NCI-H460 (cell line): ENCODE measurements at regions not wholly inside any gene's neighbourhood (a gene's known extent, or its start where the extent isn't known, plus 50 kb on each side); places are given as distances from the start of the nearest gene placed in this dataset.

ENCODE experiments used
- DNase-seq: peaks from one replicate; pipeline ENCODE4 v3.0.0-alpha.2; 2016; ENCODE audit warnings: low read depth; ENCODE audit errors: extremely low read depth

DNA sequence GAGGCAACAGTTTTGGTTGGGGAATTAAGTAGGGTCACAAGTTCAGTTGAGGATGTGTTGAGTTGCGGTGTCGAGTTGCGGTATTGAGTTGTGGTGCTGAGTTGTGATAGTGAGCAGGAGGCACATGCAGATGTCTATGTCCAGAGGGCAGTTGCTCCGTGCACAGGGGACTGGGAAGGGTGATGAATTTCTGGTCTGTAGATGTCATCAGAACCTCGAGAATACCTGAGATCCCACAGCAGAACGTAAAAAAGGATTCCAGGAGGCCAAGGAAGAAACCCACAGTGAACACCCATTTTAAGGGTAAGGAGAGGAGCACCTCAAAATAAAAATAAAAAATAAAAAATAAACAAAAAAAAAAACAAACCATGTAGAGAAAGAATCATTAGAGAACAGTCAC lies 354.4 kb upstream of the ARGLU1 start:
- no peak for DNase-seq

DNA sequence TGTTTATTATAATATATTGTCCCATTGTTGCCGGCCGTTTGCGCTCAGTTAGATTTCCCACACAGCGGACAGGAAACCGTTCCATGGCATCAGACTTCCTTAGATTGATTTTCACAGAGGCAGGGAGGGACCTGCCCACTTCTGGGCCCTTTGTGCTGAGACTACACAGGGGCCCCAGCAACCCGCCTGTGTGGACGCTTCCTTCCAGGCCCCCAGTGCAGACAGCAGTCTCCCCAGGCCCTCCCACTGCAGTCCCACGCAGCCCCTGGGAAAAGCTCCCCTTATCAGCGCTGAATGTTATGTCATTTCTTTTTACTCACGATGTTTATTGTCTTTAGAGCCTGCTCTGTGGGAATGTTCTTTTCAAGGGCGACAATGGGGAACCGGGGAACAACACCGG lies 351.7 kb upstream of the ARGLU1 start:
- DNase-seq: no peak

GRCh38 chr13:106919133-106919532 lies 351.2 kb upstream of the ARGLU1 start:
- DNase-seq: no peak

DNA sequence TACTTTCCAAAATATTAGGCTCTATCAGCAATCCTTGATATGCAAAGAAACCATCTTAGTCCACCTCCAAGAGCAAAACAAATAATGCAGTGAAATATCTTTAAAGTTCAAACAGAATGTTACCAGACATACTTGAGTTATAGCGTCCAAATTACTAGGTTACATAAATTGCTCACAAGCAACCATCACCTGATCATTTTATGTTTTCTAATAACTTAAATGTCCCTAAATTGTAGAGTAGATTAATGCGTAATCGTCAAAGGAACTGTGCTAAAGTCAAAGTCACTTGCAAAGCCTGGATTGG lies 350.6 kb upstream of the ARGLU1 start:
- DNase-seq: no peak

DNA sequence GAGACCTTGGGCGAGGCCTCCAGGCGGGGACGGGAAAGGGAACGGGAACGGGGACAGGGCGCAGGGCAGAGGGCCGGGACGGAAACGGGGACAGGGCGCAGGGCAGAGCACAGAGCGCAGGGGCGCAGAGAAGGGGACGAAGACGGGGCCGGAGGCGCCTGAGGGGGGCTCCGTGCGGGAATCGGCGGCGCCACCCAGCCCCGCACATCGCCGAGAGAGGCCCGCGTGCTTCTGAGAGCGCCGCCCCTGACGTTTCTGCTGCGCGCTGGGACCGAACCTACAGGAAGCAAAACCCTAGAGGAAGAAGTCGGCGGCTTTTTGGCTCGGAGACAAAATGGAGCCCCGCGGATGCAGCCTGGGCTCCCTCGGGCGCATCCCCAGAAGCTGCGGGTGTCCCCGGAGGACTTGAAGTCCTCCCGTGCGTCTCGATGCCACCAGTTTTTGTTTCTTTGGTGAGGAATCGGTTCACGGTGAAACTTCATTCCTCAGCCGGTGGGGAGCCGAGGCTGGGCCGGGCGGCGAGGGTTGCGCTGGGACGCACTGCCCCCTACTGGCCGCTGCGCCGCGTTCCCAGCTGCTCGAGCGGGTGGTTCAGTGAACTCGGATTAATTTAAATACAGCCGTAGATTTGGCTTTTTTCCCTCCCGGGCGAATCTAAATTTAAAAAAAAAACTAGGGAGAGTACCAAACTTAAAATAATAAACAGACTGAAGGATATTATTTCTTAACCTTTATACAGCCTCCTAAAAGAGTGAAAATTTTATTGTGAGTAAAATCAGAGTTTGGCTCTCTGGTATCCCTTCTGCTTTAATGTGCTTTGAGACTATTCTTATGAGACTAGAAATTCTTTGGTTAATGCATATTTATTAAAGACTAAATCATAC lies 350.0 kb upstream of the ARGLU1 start:
- peak; percentile 35 for DNase-seq

- no peak for DNase-seq
Observed at GRCh38 chr13:106917024-106917571, 349.2 kb upstream of the ARGLU1 start.

DNA sequence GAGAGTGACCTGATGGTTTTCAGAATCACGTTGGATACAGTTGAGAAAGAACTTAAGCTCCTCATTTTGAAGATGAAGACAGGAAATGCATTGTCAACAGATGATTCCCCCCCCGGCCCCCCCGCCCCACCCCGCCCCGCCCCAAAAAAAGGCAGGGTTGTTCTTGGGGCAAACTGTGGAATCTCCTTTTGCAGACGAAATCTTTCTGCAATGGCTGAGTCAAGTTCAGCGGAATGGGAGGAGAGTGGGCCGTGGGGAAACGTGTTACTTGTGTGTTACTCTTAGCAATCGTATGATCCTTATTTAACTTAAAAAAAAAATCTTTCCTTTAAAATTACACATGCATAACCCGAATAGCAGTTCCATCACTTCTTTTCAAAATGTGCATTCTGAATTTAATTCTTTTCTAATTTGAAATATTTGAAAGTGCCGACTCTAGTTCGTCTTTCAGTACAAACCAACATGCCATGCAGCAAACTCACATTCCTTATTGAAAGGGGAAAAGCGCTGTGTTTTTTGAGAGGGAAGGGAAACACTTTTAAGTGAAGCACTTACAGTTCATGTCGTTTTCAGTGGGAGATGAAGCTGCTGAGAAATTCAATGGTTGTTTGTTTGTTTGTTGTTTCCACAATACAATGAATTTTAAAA lies 348.5 kb upstream of the ARGLU1 start:
- DNase-seq: no peak

GRCh38 chr13:106915146-106915545 lies 347.2 kb upstream of the ARGLU1 start:
- no peak for DNase-seq

GRCh38 chr13:106911627-106912026 lies 343.7 kb upstream of the ARGLU1 start:
- DNase-seq: no peak

DNA sequence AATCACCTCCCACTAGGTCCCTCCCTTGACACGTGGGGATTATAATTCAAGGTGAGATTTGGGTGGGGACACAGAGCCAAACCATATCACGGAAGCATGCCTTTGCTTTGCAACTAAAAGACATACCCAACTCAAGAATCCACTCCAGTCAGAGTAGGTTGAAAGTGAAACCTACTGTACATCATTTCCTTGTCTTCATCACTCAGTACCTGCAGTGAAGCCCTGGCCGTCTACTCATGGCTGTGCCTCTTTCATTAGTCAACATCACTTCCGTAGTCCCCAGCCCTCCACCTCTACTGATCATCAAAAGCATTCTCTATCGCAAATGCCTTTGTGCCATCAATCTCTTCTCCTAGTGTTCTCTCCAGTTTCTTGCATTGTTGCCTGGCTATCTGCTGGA lies 343.1 kb upstream of the ARGLU1 start:
- DNase-seq: no peak

DNA sequence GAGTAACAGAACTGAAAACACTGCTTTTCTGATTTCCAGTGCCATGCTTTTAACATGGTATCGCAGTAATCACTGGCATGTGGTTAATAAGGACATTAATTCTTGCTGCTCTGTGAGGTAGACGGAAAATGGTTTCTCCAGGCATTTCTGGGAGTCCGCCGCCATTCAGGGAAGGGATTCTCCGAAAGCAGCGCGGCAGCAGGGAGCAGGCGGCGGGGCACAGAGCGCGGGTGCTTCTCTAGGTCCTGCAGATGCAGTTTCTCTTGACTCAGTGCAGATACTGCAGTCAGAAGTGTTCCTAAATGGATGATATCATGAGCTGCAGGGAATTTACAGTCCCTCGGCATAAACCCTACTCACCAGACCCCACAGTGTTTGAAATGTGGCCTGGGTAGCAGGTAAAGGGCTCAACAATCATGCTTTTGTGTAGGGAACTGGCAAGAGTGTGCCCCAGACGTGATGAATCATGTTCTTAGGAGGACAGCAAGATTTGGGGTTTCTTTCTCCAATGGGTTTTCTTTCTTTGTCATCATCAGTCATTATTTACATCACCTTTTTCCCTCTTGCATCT lies 338.6 kb upstream of the ARGLU1 start:
- no peak for DNase-seq

- DNase-seq: no peak
Observed at GRCh38 chr13:106905380-106906162, 337.6 kb upstream of the ARGLU1 start.

GRCh38 chr13:106899442-106899841 lies 331.5 kb upstream of the ARGLU1 start:
- no peak for DNase-seq

- no peak for DNase-seq
Observed at GRCh38 chr13:106898231-106898630, 330.3 kb upstream of the ARGLU1 start.

DNA sequence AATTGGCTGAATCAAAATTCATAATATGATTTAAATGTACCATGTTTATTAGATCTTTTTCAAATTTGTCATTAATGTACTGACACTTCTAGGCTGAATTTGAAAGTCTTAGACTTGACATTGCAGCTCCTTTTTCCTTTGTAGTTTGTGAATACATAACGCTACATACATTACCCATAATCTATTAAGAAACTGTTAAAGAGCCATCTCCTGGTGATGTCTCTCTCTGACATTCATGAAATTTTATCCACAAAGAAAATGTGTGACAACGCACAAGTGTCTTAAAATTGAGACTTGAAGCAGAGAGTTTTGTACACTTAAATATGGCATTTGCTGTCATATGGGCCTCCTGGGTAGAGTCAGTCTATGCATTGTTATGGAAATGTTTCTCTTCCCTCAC lies 320.2 kb upstream of the ARGLU1 start:
- DNase-seq: no peak

DNA sequence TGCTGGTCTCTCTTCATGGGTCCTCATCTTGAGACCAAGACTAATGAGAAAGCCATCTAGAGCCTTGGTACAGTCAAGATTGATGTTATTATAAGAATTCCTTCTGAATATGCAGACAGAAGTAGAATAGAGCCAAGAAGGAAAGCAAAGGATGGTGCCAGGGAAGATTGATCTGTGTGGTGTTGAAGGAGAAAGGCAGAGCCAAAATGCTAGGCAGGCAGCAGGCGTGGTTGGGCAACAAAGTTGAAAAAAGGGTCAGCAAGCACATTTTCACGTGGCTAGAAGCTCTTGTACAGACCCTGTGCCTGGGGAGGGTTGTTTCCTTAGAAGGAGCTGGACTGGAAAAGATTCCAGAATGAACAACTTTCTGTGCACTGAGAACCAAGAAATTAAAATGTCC lies 319.7 kb upstream of the ARGLU1 start:
- no peak for DNase-seq

DNA sequence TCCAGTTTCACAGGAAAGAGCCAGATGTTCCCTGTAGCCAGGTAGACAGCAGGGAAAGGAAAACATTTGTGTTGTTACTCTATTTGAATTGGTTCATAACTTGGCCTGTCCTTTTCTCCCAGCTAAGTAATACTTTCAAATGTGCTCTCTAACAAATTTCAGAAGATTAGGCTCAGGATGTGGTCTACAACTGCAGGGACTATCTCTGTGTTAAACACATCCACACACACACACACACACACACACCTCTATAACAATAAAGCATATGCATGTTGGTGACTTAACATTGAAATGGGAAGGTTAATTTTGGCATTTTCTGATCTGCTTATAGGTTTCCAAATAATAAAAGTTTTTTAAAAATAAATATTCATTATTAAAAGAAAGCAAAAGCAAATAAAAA lies 316.0 kb upstream of the ARGLU1 start:
- DNase-seq: no peak

DNA sequence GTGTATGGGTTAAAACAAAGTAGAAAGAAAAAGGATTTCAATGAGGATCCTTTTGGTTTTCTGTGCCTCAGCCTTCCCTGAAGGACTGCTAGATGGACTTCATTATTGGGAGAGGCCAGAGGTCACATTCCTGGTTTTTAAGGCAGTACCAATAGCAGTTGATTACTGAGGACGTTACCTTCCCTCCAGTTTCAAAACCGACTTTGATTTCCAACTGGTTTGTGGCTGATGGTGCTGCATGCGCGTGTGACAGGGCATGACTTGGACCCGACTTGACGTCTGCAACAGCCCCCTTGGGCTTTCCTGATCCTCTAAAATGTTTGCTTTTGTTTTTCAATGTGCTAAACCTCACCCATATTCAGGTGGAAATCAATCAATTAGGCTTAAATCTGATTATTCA lies 314.3 kb upstream of the ARGLU1 start:
- no peak for DNase-seq

- DNase-seq: no peak
Observed at GRCh38 chr13:106879806-106880205, 311.9 kb upstream of the ARGLU1 start.

- no peak for DNase-seq
Observed at GRCh38 chr13:106874323-106874722, 306.4 kb upstream of the ARGLU1 start.

GRCh38 chr13:106873810-106874209 lies 305.9 kb upstream of the ARGLU1 start:
- no peak for DNase-seq
